GM21786 (cell line): ENCODE measurements at regions not wholly inside any gene's neighbourhood (a gene's known extent, or its start where the extent isn't known, plus 50 kb on each side); places are given as distances from the start of the nearest gene placed in this dataset.
"Not testable (repeated sequence)": the region's sequence is repeated elsewhere in the genome, so short reads cannot be mapped to it uniquely, and the experiment has no call there.

Experiments
- ATAC-seq: cut with Tn5 transposase; IDR thresholded peaks from one replicate; pipeline ENCODE4 v1.9.1; 2021; ENCODE audit not compliant: unreplicated experiment

DNA sequence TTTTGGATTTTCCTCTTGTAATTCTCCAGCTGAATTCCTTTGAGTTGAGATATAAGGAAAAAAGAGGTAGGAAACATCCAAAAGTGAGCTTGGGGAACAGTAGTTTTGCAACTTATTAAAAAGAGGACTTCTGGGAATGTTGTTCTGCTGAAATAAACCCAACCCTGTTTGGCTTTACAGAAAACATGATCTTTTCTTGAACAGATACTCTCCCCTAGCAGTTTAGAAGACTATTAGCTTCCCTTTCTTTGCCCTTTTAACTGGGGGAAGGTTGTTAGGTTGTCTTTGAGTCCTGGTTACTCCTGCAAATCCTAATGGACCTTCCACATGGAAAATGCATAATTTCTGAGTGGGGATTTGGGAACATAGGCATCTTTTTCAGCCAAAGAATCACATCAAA lies 168.7 kb upstream of the RPS23 start:
- no peak for ATAC-seq

DNA sequence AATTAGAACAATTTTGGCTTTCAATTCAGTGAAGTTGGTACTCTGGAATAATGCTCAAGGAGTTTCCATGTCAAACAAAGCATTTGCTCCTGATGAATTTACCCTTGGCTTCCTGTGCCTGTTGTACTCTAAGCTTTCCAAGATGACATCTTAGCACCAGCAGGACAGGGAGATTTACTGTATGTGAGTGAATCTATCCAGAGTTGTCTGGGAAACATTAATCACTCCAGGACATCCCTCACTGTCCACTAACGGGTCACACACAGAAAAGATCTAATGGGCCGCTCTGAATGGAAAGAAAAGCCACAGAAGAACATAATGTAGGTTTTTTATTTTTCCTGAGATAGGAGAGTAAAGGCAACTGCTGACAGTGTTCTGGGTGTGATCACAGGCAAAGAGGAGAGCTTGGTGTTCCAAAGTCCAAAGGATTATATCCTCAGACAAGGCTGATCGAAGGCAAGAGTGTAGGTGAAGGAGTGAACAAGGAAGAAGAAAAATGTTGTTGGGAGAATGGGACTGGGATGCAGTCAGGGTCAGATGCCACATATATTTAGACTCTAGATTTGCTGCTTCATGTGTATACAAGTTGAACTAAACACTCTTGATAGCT lies 167.7 kb upstream of the RPS23 start:
- no peak for ATAC-seq

DNA sequence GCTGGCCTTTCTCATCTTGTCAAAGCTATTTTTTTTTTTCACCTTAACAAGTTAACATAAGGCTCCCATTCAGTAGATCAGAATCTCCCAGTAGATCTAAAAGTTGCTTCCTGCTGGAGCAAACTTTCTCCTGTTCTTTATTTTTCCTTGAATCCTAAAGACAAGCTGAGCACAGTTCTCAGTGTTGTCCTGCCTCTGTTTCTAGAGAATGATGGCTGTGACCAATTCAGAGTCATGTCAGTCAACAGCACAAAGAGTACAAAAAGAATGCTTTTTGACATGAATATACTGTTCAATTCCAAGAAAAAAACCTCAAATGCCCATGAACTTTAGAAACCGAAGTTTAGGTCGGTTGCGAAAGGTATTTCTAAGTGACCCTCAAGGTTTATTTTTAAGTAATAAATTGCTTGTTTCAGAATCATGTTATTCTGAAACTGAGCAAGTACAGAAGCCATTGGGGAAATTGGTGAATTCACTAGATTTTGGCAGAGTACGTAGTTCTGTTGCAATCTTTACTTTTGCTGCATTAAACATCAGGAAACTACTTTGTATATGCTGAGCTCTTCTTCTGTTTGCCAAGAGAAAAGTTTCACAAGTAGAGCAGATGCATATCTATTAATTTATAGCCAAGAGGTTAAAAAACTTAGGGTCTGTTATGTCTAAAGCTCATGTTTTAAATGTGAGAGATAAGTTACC lies 161.7 kb upstream of the RPS23 start:
- ATAC-seq = no peak

DNA sequence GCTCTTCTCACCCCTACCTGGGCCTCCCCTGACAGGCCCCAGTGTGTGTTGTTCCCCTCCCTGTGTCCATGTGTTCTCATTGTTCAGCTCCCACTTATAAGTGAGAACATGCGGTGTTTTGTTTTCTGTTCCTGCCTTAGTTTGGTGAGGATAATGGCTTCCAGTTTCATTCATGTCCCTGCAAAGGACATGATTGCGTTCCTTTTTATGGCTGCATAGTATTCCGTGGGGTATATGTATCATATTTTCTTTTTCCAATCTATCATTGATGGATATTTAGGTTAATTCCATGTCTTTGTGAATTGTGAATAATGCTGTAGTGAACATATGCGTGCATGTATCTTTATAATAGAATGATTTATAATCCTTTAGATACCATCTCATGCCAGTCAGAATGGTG lies 159.4 kb upstream of the RPS23 start:
- not testable (repeated sequence) for ATAC-seq

DNA sequence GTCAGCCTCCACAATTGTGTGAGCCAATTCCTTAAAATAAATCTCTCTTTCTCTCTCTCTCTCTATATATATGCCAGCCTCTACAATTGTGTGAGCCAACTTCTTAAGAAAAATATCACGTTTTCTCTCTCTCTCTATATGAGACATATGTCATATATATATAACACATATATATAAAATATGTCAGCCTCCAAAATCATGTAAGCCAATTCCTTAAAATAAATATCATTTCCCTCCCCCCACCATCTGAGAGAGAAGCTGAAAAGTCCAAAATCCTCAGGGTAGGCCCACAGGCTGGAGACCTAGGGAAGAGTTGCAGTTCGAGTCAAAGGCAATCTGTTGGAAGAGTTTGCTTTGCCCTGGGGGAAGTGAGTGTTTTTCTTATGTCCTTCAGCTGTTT lies 158.1 kb upstream of the RPS23 start:
- ATAC-seq = no peak

DNA sequence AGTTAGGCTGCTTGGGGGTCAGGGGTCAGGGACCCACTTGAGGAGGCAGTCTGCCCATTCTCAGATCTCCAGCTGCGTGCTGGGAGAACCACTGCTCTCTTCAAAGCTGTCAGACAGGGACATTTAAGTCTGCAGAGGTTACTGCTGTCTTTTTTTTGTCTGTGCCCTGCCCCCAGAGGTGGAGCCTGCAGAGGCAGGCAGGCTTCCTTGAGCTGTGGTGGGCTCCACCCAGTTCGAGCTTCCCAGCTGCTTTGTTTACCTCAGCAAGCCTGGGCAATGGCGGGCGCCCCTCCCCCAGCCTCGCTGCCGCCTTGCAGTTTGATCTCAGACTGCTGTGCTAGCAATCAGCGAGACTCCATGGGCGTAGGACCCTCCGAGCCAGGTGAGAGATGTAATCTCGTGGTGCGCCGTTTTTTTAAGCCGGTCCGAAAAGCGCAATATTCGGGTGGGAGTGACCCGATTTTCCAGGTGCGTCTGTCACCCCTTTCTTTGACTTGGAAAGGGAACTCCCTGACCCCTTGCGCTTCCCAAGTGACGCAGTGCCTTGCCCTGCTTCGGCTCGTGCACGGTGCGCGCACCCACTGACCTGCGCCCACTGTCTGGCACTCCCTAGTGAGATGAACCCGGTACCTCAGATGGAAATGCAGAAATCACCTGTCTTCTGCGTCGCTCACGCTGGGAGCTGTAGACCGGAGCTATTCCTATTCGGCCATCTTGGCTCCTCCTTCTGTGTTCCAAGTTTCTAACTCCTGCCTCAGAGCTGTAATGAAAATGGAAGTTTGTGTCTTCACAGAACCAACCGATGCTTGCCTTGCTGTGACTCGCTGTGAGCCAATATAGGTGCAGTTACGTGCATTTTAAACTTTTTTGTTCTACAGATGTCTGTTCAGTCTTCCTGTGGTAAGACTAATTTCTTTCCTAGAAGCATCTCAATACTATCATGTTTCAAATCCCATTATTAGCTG lies 156.8 kb upstream of the RPS23 start:
- not testable (repeated sequence) for ATAC-seq

DNA sequence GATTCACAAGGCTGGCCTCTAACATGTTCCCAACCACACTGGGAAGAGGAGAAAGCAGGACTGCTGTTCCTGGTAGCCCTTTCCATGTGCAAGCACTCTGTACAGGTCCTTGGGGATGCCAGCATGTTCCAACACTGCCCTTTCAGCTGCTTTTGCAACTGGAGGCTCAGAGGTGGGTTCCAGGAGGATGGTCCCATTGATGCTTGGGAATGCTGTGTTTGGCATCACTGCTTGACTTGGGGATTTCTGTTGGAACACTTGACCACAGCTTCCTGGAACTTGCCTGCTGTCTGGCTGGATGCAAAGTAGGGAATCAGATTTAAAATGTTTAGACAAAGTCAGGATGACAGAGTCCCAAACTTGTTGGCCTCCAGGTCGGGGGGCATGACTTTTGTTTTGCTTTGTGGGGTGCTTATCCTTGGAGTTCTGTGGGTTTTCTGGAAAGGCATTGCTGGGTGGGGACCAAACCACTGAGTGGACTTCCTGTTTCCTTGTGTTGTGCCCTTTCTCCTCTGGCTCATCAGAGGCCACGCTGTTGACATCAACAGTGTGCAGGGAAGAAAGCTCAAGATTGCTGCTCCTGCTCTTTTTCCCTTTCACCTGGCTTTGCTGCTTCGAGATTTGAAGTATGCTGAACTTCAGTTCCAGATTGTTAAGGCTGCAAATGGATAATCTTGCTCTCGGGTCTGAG lies 148.5 kb upstream of the RPS23 start:
- ATAC-seq = no peak

DNA sequence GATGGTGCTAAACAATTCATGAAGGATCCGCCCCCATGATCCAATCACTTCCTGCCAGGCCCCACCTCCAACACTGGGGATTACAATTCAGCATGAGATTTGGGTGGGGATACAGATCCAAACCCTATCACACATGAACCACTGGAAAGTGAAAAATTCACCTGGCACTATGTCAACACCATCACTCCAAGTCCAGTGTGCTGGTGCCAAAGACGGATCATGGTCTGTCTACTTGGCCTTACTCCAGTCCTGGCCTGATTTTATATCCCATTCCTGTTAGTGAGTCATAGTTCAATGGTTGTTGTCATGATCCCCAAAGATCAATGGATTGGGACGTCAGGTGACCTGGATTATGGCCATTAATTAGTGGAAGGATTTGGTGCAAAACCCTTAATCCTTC lies 147.4 kb upstream of the RPS23 start:
- no peak for ATAC-seq

DNA sequence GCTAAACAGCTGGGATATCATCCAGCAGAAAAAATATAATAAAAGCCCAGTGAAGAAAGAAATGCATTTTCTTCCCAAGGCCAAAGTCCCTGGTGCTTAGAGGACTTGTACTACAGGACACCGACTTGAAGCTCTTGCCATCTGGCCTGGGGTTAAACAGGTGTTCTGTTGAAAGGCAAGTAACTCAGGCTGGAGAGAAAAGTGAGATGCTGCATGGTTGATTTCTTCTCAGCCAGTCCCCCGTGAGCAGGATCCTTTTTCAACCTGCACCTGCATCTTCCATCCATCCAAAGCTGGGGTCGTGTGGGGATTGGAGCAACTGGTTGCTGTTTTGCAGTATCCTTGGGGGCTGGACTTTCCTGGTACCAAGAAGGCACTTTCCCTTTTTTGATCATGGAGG lies 146.1 kb upstream of the RPS23 start:
- no peak for ATAC-seq

DNA sequence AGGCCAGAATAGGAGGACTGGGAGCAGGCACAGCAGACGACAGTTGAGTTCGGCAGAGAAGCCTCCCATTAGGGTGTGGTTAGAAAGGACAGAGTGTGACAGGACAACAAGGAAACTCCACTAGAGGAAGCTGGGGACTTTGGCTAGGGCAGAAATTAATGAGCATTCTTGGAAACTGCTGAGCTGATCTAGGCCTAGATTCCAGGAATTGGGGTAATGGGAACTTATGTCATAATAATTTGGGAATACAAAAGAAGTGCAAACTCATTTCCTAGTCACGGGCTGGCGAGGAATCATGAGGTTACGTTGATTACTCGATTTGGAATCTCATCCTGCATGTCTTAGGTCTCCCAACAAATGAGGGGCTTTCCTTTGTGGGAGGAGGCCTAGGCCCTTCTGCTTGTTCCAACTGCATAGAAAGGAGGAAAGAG lies 144.6 kb upstream of the RPS23 start:
- ATAC-seq = no peak

DNA sequence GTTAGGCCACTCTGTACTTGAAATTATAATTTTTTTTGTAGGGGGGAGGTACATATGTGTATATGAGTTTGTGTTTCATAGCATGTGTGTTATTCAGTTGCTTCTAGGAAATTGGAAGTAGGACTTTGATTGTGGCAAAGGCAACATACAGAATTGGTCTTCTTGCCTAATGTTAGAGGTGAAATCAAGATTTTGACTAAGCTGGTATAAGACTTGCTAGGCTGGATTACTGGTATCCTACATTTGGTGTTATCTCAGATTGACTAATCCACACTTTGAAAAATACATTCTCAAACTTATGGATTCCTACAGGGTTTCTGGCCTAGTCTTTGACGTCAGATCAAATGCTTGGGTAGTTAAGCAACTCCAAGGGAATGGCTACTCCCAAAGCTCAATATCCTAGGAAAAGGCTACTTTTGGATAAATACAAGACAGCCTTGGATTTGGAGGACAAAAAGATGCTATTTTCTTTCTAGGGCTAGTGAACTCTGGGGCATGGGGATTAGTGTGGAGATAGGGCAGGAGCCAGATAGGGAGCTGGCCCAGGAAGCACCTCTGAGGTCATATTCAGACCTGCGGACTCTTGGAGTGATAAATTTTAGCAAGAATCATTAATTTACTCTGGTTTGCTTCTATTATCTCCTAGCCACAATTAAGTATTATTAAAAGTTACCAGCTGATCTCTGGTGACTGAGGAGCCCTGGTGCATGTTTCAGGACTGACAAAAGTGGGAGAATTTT lies 144.0 kb upstream of the RPS23 start:
- ATAC-seq = no peak

DNA sequence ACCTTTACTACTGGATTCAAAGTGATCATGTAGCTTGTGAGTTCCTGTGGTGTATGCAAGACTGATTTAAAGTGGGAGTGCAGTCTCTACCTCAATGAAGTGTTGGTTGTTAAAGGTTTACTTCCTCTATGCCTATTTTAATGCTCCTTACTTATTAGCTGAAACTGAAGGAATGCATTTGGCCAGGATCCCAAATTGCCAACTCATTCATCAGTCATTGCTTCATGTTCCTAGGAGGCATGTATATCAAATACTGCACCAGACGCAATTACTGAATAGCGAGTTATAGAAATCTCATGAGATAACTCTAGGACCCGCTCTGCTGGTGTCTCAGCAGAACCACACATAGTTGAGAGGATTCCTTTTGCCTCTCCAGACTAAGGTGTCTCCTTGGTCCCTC lies 143.0 kb upstream of the RPS23 start:
- ATAC-seq = no peak

DNA sequence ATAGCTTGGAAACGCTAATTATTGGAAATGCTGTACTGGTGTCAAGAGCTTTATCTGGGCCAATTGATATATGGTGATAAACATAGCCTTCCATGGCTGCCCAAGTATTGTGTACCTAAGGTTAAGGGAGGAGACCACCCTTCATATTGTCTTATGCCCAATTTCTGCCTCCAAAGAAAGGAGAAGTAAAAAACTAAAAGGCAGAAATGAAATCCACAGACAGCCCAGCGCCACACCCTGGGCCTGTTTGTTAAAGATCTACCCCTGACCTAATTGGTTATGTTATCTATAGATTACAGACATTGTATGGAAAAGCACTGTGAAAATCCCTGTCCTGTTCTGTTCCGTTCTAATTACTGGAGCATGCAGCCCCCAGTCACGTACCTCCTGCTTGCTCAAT lies 142.4 kb upstream of the RPS23 start:
- ATAC-seq = not testable (repeated sequence)

DNA sequence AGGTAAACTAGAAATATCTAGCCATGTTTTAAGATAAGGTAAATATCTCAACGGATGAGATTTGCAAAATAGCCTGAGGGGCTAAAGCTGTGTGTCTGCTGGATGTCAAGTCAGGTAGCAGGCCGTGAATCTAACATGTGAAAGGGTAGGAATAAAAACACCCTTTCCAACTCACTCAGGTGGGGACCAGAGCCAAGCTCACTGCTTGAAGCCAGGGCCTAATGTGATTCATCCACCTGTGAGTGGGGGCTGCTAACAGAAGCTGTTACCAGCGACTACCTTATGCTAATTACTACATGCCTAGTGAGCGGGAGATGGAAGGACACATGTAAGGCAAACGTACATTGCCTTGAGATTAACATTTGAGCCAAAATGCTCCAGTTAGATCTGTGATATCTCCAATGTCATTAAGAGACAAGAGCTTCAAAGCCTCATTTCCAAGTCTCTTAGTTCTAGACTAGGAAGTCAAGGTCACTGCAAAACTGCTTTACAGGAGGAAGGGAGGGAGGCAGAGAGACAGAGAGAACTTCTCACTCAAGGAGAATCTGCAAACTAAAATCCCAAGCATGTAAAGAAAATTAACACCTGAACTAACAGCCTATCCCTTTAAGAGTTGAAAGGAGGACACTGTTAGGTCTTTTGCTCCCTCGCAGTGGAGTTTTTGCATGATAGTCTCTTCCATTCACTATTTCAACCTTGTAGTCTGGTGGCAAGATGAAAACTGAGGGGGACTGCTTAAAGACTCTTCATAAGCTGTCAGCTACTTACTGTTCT lies 141.6 kb upstream of the RPS23 start:
- ATAC-seq = no peak

DNA sequence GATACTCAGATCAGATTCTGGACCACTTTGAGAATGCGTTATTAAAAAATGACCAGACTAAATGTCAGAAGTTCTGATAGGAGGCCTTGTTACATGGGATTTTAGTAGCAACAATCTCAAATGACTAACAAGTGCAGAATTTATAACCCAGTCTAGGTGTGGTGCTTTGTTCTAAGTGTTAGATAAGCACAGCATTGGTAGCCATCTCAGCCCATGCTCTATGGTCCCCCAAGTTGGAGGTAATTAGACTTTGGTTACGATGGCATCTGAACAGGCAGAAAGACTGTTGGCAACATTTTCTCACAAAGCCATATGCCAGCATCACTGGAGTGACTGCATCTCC lies 140.4 kb upstream of the RPS23 start:
- ATAC-seq = no peak

DNA sequence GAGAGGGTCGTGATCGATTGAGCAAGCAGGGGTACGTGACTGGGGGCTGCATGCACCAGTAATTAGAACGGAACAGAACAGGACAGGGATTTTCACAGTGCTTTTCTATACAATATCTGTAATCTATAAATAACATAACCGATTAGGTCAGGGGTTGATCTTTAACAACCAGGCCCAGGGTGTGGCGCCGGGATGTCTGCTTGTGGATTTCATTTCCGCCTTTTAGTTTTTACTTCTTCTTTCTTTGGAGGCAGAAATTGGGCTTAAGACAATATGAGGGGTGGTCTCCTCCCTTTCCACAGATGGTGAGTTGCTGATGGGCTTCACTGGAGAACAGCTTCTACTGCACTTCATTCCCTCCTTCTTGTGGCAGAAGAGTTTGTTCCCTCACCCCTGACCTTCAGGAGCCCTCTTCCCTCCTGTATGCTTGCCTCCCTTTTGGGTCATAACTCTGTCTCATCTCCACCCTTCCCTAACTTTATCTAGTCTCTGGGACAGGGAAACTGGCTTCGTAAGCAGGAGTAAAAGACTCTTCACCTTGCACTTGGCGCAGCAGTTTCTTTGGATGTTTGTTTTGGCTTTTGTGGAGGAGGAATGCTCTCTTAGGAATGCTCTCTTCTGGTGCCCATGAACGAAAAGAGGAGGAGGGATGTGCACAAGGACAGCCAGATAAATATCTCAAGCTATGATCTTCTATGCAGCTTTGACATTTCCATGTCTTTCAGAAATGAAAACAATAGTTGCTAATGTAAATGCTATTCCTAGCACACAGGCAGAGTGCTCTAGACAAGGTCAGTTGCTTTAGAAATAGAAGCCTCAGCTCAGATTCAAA lies 139.8 kb upstream of the RPS23 start:
- ATAC-seq = no peak

DNA sequence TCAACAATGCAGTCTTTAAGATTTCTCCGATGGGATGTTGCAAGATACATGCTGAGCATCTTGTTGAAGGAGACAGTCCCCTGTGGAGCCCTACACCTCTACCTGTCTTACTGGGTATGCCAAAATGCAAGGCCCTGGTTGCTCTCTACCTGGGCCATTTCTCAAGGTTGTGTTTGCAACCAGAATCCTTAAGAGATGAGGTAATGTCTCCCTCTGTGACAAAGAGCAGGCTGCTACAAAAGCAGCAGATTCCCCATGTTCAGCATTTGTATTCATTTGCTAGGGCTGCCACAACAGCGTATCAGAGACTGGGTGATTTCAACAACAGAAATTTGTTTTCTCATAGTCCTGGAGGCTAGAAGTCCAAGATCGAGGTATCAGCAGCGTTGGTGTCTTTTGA lies 138.4 kb upstream of the RPS23 start:
- ATAC-seq = no peak

DNA sequence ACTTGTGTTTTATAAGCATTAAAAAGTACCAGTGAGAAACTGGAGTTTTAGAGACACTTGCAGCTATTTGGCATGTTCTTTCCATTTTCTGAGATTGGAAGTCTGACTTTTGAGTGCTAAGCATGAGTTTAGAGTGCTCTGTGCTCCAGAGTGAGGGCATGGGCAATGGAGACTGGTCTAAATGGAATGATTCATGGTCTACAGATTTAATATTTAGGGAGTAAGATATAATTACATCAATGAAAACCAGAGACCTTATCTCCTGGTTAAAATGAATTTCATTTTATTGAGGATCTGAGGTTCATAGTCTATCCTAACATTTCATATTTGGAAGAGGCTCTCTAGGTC lies 135.9 kb upstream of the RPS23 start:
- no peak for ATAC-seq
